Activated CD8-positive, alpha-beta memory T cell treated with anti-CD3 and anti-CD28 coated beads for 4 hours (primary cell): ENCODE measurements at regions not wholly inside any gene's neighbourhood (a gene's known extent, or its start where the extent isn't known, plus 50 kb on each side); places are given as distances from the start of the nearest gene placed in this dataset.

Experiments used
- DNase-seq, 2 donors: peaks; one replicate each; pipeline ENCODE4 v3.0.0-alpha.2; 2020; ENCODE audit warnings: low read depth in 2 of 2

GRCh38 chr10:8539056-8539455, 484.6 kb downstream of the GATA3 start:
- no peak for DNase-seq

DNA sequence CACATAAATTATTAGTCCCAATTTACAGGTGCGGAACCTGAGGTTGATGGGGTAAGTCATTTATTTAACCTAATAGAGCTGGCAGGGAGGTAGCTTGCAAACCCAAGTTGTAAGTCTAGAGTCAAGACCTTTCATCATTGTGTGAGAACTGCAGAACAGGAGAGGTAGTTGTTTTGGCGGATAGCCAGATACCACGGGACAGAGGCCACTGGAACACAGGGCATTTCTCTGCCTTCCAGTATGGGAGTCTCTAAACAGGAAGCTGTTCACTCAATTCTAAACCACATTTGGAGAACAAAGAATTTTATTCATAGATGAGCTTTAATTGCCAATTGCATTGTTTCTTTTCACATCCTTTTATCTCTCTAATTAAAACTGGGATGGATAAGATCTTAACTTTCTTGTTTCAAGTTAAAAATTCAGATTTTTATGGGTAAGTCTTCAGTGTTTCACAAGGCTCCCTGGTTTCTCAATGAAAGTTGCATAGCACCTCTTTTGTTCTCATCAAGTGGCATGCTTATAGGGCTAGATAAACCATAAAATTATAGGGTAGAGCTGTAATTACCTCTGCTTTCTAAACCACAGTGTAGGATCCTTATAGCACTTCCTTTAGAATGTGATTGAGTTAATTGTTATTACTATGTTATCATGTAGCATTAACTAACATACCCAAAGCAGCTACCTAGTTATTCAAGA, 489.0 kb downstream of the GATA3 start:
- DNase-seq: no peak

DNA sequence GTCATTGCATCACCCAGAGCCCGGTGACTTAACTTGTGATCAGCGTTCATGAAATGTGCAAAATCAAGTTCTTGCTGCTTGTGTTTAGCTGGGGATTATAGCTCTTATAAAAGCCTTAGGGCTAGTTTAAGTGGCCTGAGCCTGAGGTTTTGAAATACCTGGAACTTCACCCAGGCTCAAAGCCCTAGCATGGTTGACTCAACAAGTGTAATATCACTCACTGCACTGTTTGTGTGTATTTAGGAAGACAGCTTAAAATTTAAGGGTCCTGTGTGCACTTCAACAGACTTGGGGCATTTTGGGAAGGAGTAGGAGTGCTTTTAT, 489.5 kb downstream of the GATA3 start:
- DNase-seq: no peak

- DNase-seq: no peak
Observed at GRCh38 chr10:8544500-8544899, 490.0 kb downstream of the GATA3 start.

DNA sequence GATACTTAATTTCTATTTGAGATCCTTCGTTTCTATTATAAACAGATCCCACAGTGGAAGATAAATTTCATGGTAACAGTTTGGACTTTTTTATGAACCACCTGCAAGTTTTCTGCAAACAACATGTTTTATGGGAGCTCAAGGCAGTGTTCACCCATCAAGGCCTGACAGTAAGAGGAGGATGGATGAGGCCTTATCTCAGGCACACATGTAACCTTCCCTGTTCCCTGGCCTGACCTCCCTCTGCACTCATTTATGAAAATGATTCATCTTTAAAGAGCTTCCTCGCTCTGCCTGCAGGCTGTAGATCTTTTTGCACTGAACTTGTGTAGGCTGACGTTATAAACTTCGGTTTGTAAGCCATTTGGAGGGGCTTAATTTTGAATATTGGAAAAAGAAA, 500.1 kb downstream of the GATA3 start:
- DNase-seq: no peak

DNA sequence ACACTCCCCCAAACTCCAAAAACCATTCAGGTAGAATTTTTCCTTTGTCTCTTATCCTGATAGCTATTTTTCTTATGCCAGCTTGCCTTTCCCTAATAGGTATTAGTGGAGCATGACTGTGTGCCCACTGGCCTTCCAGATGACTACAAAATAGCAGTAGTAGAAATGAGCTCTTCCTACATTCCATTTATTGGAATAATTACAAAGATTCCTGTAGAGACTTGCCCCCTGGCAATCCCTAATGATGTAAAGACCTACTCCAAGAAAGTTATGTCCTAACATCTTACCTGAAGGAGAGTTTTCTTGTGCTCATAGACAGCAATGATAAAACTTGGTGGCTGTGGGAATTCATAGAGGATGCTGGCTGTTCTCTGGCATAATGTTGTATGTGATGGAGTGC, 501.8 kb downstream of the GATA3 start:
- DNase-seq: no peak

GRCh38 chr10:8563478-8563877, 509.0 kb downstream of the GATA3 start:
- DNase-seq: peak in 1 of 2 donors; percentile 5

- no peak for DNase-seq
Observed at GRCh38 chr10:8566737-8567136, 512.2 kb downstream of the GATA3 start.

GRCh38 chr10:8568401-8568800, 513.9 kb downstream of the GATA3 start:
- DNase-seq: no peak

GRCh38 chr10:8575620-8576019, 521.1 kb downstream of the GATA3 start:
- DNase-seq: no peak

DNA sequence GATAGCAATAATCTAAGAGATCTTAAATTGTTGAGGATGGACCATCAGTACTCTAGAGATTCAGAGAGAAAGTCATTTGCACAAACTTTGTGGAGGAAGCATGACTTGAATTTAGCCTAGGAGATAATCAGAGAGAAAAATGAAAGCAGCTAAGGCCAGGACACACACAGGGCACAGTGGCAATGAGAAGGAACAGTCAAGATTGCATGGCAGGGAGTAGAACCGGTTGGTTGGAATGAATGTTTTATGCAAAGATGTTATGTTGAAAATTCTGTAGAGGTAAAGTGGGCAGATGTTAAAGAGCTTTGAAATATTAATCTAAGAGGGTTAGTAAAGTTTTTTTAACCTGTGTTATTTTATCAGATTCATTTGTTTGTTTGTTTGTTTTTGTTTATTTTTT, 521.8 kb downstream of the GATA3 start:
- DNase-seq: no peak

DNA sequence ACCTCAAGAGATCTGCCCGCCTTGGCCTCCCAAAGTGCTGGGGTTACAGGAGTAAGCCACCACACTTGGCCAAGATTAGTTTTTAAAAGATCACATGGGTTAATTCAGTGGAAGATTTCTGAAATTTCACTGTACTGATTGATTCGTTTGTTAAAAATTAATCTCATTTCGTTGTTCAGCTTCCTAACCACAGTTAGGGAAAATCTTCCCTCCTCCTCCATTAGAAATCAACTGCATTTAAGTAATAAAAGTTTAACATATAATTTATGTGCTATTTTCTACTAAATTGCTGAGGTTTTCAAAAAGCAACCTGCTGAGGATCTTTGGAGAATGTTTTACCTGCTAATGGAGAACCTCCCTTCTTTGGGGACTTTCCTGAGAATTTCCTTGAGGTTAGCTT, 522.4 kb downstream of the GATA3 start:
- DNase-seq: no peak

DNA sequence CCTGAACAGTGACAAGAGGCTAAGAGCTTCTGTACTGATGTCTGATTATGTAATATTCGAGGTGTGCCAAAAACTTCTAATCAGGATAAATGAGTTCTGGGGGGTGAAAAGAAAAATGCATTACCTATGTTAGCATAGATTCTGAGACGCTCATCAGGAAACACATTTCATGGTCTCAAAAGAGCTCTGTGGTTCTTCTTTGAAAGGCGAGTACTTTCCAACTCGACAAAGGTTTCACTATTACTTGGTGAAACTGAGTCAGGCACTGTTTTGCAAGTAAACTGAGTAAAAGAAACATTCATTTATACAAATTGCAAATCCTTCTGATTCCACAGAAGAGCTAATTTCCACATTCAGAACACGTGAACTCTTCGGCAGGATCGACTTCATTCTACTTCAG, 523.2 kb downstream of the GATA3 start:
- DNase-seq: no peak

GRCh38 chr10:8581521-8582225, 527.2 kb downstream of the GATA3 start:
- no peak for DNase-seq

DNA sequence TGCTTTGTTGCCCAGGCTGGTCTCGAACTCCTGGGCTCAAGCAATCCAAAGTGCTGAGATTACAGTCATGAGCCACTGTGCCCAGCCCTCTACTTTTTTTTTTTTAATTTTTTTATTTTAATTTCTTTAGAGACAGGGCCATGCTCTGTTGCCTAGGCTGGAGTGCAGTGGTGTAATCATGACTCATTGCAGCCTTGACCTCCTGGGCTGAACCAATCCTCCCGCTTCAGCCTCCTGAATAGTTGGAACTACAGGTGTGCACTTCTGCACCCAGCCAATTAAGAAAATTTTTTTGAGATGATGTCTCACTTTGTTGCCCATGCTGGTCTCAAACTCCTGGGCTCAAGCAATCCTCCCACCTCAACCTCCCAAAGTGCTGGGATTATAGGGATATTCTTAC, 528.6 kb downstream of the GATA3 start:
- DNase-seq: no peak

GRCh38 chr10:8584666-8585065, 530.2 kb downstream of the GATA3 start:
- DNase-seq: no peak

- DNase-seq: no peak
Observed at GRCh38 chr10:8586504-8586903, 532.0 kb downstream of the GATA3 start.

DNA sequence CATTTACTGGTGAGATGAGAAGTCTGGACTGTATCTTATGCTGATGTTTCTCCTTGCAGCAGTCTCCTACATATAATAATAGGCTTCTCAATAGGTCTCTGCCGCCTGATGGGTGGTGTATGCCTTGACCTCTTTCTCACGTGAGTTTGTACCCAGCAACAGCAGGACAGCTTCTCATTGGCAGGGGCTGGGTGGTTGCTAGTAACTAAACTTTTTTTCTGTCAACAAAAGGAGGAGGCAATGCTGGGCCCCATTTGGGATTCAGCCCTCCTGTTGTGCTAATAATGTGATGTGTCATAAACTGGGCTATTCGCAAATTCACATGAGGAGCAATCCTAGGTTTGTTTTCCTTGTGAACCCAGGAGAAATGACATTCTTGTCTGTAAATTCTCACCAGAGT, 533.6 kb downstream of the GATA3 start:
- DNase-seq: no peak

DNA sequence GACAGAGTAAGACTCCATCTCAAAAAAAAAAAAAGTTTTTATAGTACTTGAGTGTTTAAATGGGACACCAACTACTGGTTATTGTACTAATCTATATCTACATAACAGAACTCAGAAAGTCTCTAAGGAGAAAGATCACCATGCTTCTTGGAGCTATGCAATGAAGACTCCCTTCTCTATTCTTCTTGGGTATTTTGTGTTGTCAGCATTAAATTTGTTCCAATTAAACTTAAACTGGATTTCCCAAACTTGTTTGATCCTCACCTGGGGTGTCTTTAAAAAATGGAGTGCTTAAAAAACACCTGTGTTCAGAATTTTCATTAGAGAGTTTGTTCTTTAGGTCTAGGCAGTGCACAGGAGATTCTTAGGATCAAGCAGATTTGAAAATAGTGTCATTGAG, 536.0 kb downstream of the GATA3 start:
- no peak for DNase-seq

DNA sequence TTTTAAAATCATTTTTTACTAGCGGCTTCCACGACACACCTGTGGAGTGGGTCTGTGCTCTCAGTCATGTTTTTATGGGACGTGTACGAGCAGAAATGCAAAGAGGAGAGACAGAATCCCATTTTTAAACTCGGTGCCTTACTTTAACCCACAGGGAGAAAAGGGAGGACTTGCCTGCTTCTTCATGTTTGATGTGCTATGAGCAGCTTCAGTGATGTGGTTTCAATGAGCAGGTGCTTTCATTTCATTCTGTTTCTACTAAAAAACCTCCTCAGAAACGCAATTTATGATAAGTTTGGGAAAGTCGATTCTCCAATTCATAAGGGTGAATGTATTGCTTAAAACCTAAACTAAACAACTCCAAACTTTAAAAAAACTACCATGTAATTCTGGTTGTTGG, 537.2 kb downstream of the GATA3 start:
- no peak for DNase-seq

GRCh38 chr10:8594176-8594575, 539.7 kb downstream of the GATA3 start:
- DNase-seq: no peak

- DNase-seq: no peak
Observed at GRCh38 chr10:8594711-8595110, 540.2 kb downstream of the GATA3 start.

GRCh38 chr10:8595140-8595539, 540.7 kb downstream of the GATA3 start:
- no peak for DNase-seq

GRCh38 chr10:8596929-8597472, 542.5 kb downstream of the GATA3 start:
- no peak for DNase-seq
